Middle frontal gyrus (tissue), 1 donor: ENCODE measurements at regions not wholly inside any gene's neighbourhood (a gene's known extent, or its start where the extent isn't known, plus 50 kb on each side); places are given as distances from the start of the nearest gene placed in this dataset.
"Not testable (repeated sequence)": the region's sequence is repeated elsewhere in the genome, so short reads cannot be mapped to it uniquely, and the experiment has no call there.

Experiments used
- DNase-seq: peaks from one replicate; pipeline ENCODE4 v3.0.0-alpha.2; 2015; ENCODE audit warnings: low spot score; ENCODE audit errors: extremely low spot score

GRCh38 chr5:45057564-45057963 is 248.8 kb downstream of the MRPS30 start:
- DNase-seq, result no peak

GRCh38 chr5:45060724-45061123 is 252.0 kb downstream of the MRPS30 start:
- DNase-seq, result no peak

- DNase-seq, result no peak
Measured at GRCh38 chr5:45062044-45062443, 253.3 kb downstream of the MRPS30 start.

- DNase-seq, result no peak
Measured at GRCh38 chr5:45081082-45081481, 272.3 kb downstream of the MRPS30 start.

- no peak for DNase-seq
Measured at GRCh38 chr5:45089870-45090269, 281.1 kb downstream of the MRPS30 start.

- no peak for DNase-seq
Measured at GRCh38 chr5:45093377-45093776, 284.6 kb downstream of the MRPS30 start.

- DNase-seq, result no peak
Measured at GRCh38 chr5:45094876-45095440, 286.2 kb downstream of the MRPS30 start.

- DNase-seq, result no peak
Measured at GRCh38 chr5:45098483-45098882, 289.7 kb downstream of the MRPS30 start.

- no peak for DNase-seq
Measured at GRCh38 chr5:45101146-45101545, 292.4 kb downstream of the MRPS30 start.

- DNase-seq, result no peak
Measured at GRCh38 chr5:45105491-45105994, 296.8 kb downstream of the MRPS30 start.

- no peak for DNase-seq
Measured at GRCh38 chr5:45109062-45109461, 300.3 kb downstream of the MRPS30 start.

- DNase-seq, result no peak
Measured at GRCh38 chr5:45109636-45110035, 300.9 kb downstream of the MRPS30 start.

GRCh38 chr5:45110399-45110798 is 301.7 kb downstream of the MRPS30 start:
- no peak for DNase-seq

GRCh38 chr5:45113726-45114125 is 305.0 kb downstream of the MRPS30 start:
- no peak for DNase-seq

GRCh38 chr5:45132972-45133371 is 324.2 kb downstream of the MRPS30 start:
- no peak for DNase-seq

- DNase-seq, result no peak
Measured at GRCh38 chr5:45162974-45163373, 354.2 kb downstream of the MRPS30 start.

GRCh38 chr5:45171563-45171962 is 362.8 kb downstream of the MRPS30 start:
- no peak for DNase-seq

- not testable (repeated sequence) for DNase-seq
Measured at GRCh38 chr5:45172634-45173033, 363.9 kb downstream of the MRPS30 start.

GRCh38 chr5:45179686-45180085 is 370.9 kb downstream of the MRPS30 start:
- DNase-seq, result no peak

- DNase-seq, result no peak
Measured at GRCh38 chr5:45189042-45189441, 380.3 kb downstream of the MRPS30 start.

- DNase-seq, result no peak
Measured at GRCh38 chr5:45189481-45189880, 380.7 kb downstream of the MRPS30 start.

- DNase-seq, result no peak
Measured at GRCh38 chr5:45195026-45195425, 386.3 kb downstream of the MRPS30 start.
